Activated CD8-positive, alpha-beta T cell treated with anti-CD3 and anti-CD28 coated beads for 36 hours (primary cell): ENCODE measurements at regions not wholly inside any gene's neighbourhood (a gene's known extent, or its start where the extent isn't known, plus 50 kb on each side); places are given as distances from the start of the nearest gene placed in this dataset.

Experiments used
- ATAC-seq: fragments of 200-7000 bp; cut with Tn5 transposase; one replicate; pipeline ENCODE4 v1.10.0; 2021; ENCODE audit warnings: mild to moderate bottlenecking, moderate library complexity
- CTCF ChIA-PET: fragments of 350-600 bp; sonication (Branson Sonifier 250); formaldehyde crosslinking; loops from one replicate; lab custom pipeline; 2021; ENCODE audit warnings: antibody characterized with exemption; lab: Charles Lee
- POLR2A ChIA-PET: fragments of 350-600 bp; sonication (Branson Sonifier 250); formaldehyde crosslinking; loops from one replicate; lab custom pipeline; 2021; ENCODE audit warnings: antibody characterized with exemption; lab: Charles Lee
- DNase-seq: peaks from one replicate; pipeline ENCODE4 v3.0.0-alpha.2; 2020
- H3K27ac Mint-ChIP-seq: one replicate; pipeline ENCODE4 v1.8.0; 2021; ENCODE audit warnings: mild to moderate bottlenecking, mixed read lengths
- H3K27me3 Mint-ChIP-seq: one replicate; pipeline ENCODE4 v1.8.0; 2021; ENCODE audit warnings: mixed read lengths
- H3K36me3 Mint-ChIP-seq: one replicate; pipeline ENCODE4 v1.8.0; 2021; ENCODE audit warnings: low read depth, mixed read lengths
- H3K4me1 Mint-ChIP-seq: one replicate; pipeline ENCODE4 v1.8.0; 2021; ENCODE audit warnings: low read depth, mixed read lengths
- H3K4me3 Mint-ChIP-seq: one replicate; pipeline ENCODE4 v1.8.0; 2021; ENCODE audit warnings: mild to moderate bottlenecking, moderate library complexity, mixed read lengths
- H3K9me3 Mint-ChIP-seq: one replicate; pipeline ENCODE4 v1.8.0; 2021; ENCODE audit warnings: mixed read lengths
- intact Hi-C: fragments of 100-400 bp; cut with micrococcal nuclease; formaldehyde crosslinking; loops from one replicate; pipeline ENCODE4 v1.10.0; 2022
- TF ChIP-seq, protein P1 (sequence below): fragments of 200-600 bp; IDR thresholded peaks from one replicate; pipeline ENCODE4 v1.8.0; 2022; ENCODE audit warnings: antibody characterized with exemption, mild to moderate bottlenecking

DNA sequence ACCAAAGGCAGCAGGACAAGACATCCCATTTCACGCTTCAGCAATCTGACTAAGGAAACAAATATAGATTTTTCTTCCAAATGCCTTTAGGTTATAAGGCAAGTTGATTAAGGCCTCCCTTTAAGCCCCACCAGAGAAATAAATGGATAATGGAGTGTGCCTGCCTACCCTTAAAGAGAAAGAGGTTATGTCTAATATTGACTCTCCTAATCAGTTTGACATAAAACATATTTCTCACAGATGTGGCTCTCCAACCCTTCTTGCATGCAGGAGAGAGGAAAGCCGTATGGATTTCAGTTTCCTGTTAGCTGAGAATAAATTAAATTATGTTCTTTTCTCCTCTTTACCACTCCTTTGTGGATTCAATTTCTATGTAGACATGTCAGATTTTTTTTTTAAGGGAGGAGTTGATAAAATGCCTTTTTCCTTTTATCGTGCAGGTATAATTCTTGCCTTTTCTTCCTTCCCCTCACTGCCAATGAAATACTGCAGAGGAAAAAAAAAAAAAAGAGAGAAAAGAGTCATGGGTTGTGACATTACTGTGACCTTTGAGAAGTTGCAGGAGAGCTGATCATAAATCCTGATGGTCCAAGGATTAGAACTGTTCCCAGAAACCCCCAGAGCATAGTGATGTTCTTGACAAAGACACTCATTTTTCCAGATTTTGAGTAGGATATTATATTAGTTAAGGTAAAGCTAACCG, 355.3 kb upstream of the SLCO3A1 start:
- POLR2A ChIA-PET, result interaction anchor here (0.6 kb wide), 2 partner anchors 27 to 112 kb away, joined by 3 read pairs; no protein-coding TSS in a partner anchor
- H3K27me3 Mint-ChIP-seq, result no peaks in the 10 kb centered on the region
- ATAC-seq, result no peak
- no peaks in the 10 kb centered on the region for H3K4me1 Mint-ChIP-seq
- CTCF ChIA-PET, result interaction anchor here (0.6 kb wide), 1 partner anchor 556 kb away, joined by 3 read pairs; no protein-coding TSS in a partner anchor
- H3K36me3 Mint-ChIP-seq, result no peaks in the 10 kb centered on the region
- H3K27ac Mint-ChIP-seq, result no peak overlapping the region
- DNase-seq, result no peak
- H3K4me3 Mint-ChIP-seq, result no peak overlapping the region
- TF ChIP-seq, protein P1, sequence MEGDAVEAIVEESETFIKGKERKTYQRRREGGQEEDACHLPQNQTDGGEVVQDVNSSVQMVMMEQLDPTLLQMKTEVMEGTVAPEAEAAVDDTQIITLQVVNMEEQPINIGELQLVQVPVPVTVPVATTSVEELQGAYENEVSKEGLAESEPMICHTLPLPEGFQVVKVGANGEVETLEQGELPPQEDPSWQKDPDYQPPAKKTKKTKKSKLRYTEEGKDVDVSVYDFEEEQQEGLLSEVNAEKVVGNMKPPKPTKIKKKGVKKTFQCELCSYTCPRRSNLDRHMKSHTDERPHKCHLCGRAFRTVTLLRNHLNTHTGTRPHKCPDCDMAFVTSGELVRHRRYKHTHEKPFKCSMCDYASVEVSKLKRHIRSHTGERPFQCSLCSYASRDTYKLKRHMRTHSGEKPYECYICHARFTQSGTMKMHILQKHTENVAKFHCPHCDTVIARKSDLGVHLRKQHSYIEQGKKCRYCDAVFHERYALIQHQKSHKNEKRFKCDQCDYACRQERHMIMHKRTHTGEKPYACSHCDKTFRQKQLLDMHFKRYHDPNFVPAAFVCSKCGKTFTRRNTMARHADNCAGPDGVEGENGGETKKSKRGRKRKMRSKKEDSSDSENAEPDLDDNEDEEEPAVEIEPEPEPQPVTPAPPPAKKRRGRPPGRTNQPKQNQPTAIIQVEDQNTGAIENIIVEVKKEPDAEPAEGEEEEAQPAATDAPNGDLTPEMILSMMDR, result no peak
- intact Hi-C loops, result no loop called here
- H3K9me3 Mint-ChIP-seq, result no peaks in the 10 kb centered on the region

GRCh38 chr15:91498749-91499062, 354.8 kb upstream of the SLCO3A1 start:
- H3K9me3 Mint-ChIP-seq, result no peaks in the 10 kb centered on the region
- no peak overlapping the region for H3K4me3 Mint-ChIP-seq
- ChIA-PET CTCF (no interaction called here), POLR2A (interaction anchor here (0.6 kb wide), 2 partner anchors 28 to 112 kb away, joined by 3 read pairs; no protein-coding TSS in a partner anchor)
- DNase-seq, result no peak
- H3K4me1 Mint-ChIP-seq, result no peaks in the 10 kb centered on the region
- H3K27ac Mint-ChIP-seq, result no peak overlapping the region
- H3K36me3 Mint-ChIP-seq, result no peaks in the 10 kb centered on the region
- no peaks in the 10 kb centered on the region for H3K27me3 Mint-ChIP-seq
- no peak for ATAC-seq
- TF ChIP-seq, protein P1, result no peak
- intact Hi-C loops, result no loop called here

DNA sequence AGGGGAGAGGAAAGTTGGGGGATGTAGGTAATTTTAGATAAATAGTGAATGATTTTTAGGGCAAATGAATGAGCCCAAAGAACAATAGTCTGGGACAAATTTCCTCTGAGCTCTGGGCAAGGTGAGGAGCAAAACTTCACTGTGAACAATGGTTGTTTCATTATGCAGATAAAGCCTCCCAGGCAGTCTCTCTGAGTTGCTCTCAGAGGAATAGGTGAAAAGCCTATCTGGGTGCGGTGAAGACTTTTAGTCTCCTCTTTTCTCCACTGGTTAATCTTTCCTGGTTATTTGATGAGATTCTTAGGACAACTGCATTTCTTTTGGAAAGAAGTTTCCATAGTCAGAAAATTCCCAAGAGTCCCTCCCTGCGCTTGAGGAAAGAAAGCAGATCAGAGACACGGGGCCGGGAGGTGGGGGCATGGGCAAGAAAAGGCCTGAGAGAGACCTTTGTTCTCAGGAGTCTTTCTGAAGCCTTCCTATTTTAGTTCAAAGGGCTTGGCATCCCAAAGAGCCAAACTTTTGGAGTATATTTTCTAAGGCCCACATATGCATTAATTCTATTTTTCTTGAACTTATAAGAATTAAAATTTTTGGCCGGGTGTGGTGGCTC, 353.6 kb upstream of the SLCO3A1 start:
- TF ChIP-seq, protein P1, result no peak
- DNase-seq (no peak), ATAC-seq (no peak)
- no peak overlapping the region for H3K27ac Mint-ChIP-seq
- H3K9me3 Mint-ChIP-seq, result no peaks in the 10 kb centered on the region
- intact Hi-C loops, result no loop called here
- H3K4me3 Mint-ChIP-seq, result no peak overlapping the region
- ChIA-PET CTCF (no interaction called here), POLR2A (no interaction called here)
- H3K27me3 Mint-ChIP-seq, result no peaks in the 10 kb centered on the region
- H3K36me3 Mint-ChIP-seq, result no peaks in the 10 kb centered on the region
- no peaks in the 10 kb centered on the region for H3K4me1 Mint-ChIP-seq

DNA sequence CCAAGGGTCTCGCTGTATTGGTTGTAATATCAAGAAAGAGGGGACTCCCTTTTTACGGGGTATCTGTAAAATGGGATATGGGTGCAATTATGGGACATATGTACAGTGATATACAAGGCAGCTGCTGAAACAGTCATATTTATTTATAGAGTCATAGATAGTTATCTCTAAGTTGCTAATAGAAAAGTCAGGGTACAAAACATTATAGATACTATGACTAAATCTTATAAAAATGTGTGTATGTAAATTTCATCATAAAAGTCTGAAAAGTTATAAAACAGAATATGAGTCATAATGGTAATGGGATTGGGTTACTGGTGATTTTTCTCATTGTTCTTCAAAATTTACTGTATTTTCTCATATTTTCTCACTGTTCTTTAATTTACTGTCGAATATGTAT, 344.9 kb upstream of the SLCO3A1 start:
- H3K4me3 Mint-ChIP-seq, result no peak overlapping the region
- POLR2A ChIA-PET, result no interaction called here
- no peak overlapping the region for H3K27ac Mint-ChIP-seq
- no peak for ATAC-seq
- intact Hi-C loops, result no loop called here
- H3K9me3 Mint-ChIP-seq, result no peaks in the 10 kb centered on the region
- no peaks in the 10 kb centered on the region for H3K36me3 Mint-ChIP-seq
- TF ChIP-seq, protein P1, result no peak
- DNase-seq, result no peak
- H3K27me3 Mint-ChIP-seq, result no peaks in the 10 kb centered on the region
- CTCF ChIA-PET, result no interaction called here
- H3K4me1 Mint-ChIP-seq, result no peaks in the 10 kb centered on the region

- TF ChIP-seq, protein P1, result no peak
Measured at GRCh38 chr15:91514147-91514546, 339.4 kb upstream of the SLCO3A1 start.

More at GRCh38 chr15:91514147-91514546, 339.4 kb upstream of the SLCO3A1 start:
- H3K4me1 Mint-ChIP-seq, result peaks cover 2% of the 10 kb centered on the region
- POLR2A ChIA-PET, result no interaction called here
- H3K9me3 Mint-ChIP-seq, result no peaks in the 10 kb centered on the region
- no peaks in the 10 kb centered on the region for H3K27me3 Mint-ChIP-seq
- no peak overlapping the region for H3K4me3 Mint-ChIP-seq
- CTCF ChIA-PET, result interaction anchor here (2.3 kb wide), 1 partner anchor 211 kb away, joined by 6 read pairs; no protein-coding TSS in a partner anchor
- ATAC-seq, result no peak
- no peak overlapping the region for H3K27ac Mint-ChIP-seq
- no peaks in the 10 kb centered on the region for H3K36me3 Mint-ChIP-seq
- DNase-seq, result no peak
- intact Hi-C loops, result no loop called here
